ENCODE measurements at regions not wholly inside any gene's neighbourhood (a gene's known extent, or its start where the extent isn't known, plus 50 kb on each side); places are given as distances from the start of the nearest gene placed in this dataset.

- no peak for TF ChIP-seq ZNF398 (CRISPR knock-in tag; IDR thresholded peaks at IDR 0.05)
- no peak for TF ChIP-seq ATF1 (CRISPR knock-in tag; IDR thresholded peaks at IDR 0.05)
- peak; percentile 29; the same call in 1 of the 2 replicates for TF ChIP-seq ATF1 (tag; IDR thresholded peaks at IDR 0.05)
- peak; percentile 39 to 98; a peak in 3 of 4 replicates for TF ChIP-seq RCOR1 (IDR thresholded peaks at IDR 0.05; ENCODE audit: borderline replicate concordance in 1 of 2, low read depth in 2 of 2, low read length in 2 of 2)
- TF ChIP-seq KDM1A (IDR thresholded peaks at IDR 0.05) = peak; percentile 89 to 90
- TF ChIP-seq ETV6 (IDR thresholded peaks at IDR 0.05; ENCODE audit: borderline replicate concordance in 1 of 2, low read depth in 2 of 2, low read length in 1 of 2) = peak in 1 of 2 experiments; percentile 41; a peak in 1 of 4 replicates
- TF ChIP-seq ETV6 (CRISPR knock-in tag; IDR thresholded peaks at IDR 0.05; ENCODE audit: borderline replicate concordance) = no peak
- TF ChIP-seq TCF3 (CRISPR knock-in tag; IDR thresholded peaks at IDR 0.05) = peak; percentile 88
- no peak for TF ChIP-seq SRSF3 (IDR thresholded peaks at IDR 0.05; ENCODE audit: insufficient read depth, low read length)
- TF ChIP-seq LEF1 (IDR thresholded peaks at IDR 0.05) = peak; percentile 79
- TF ChIP-seq ZNF639 (CRISPR knock-in tag; conservative IDR thresholded peaks at IDR 0.05 in 1 of 2, IDR thresholded peaks at IDR 0.05 in 1 of 2) = peak in 1 of 2 experiments; percentile 75; a peak in 1 of 4 replicates
- peak; percentile 67 for TF ChIP-seq MEIS2 (IDR thresholded peaks at IDR 0.05; ENCODE audit: partially characterized antibody)
- TF ChIP-seq NEUROD1 (IDR thresholded peaks at IDR 0.05; ENCODE audit: borderline replicate concordance, low read depth, low read length, partially characterized antibody) = peak; percentile 62
- TF ChIP-seq ARID3B (CRISPR knock-in tag; IDR thresholded peaks at IDR 0.05; ENCODE audit: borderline replicate concordance) = 0 out of 2 replicates have a peak, but pooled peaks have one; percentile 14
- peak; percentile 70 for TF ChIP-seq BRD9 (IDR thresholded peaks at IDR 0.05; ENCODE audit: low read depth, partially characterized antibody)
- TF ChIP-seq CCNT2 (IDR thresholded peaks at IDR 0.05; ENCODE audit: borderline replicate concordance, extremely low read depth, insufficient read length, low read depth, low read length) = peak; percentile 76
- no peak for TF ChIP-seq CTCF (IDR thresholded peaks at IDR 0.05 in 2 of 3, conservative IDR thresholded peaks at IDR 0.05 in 1 of 3; ENCODE audit: insufficient read depth in 2 of 3, low read depth in 1 of 3, low read length in 3 of 3)
These were observed 66.4 kb upstream of the KIF13A start (continued) for GRCh38 chr6:18053555-18054445.
